Stimulated activated memory B cell treated with anti-CD40 and anti-IgM and Interleukin-4, amounts not matched to agents 10 μg/mL and 1 μg/mL and 100 μg/mL, for 72 hours (primary cell): ENCODE measurements at regions not wholly inside any gene's neighbourhood (a gene's known extent, or its start where the extent isn't known, plus 50 kb on each side); places are given as distances from the start of the nearest gene placed in this dataset.
"Not testable (repeated sequence)": the region's sequence is repeated elsewhere in the genome, so short reads cannot be mapped to it uniquely, and the experiment has no call there.

Source experiments
- ATAC-seq: fragments of 150-1000 bp; cut with Tn5 transposase; 2 replicates; pipeline ENCODE4 v1.10.0; 2021
- H3K27ac Mint-ChIP-seq: one replicate; pipeline ENCODE4 v1.8.0; 2022; ENCODE audit warnings: mild to moderate bottlenecking, mixed read lengths
- H3K27me3 Mint-ChIP-seq: one replicate; pipeline ENCODE4 v1.8.0; 2022; ENCODE audit warnings: mixed read lengths
- H3K36me3 Mint-ChIP-seq: one replicate; pipeline ENCODE4 v1.8.0; 2022; ENCODE audit warnings: mixed read lengths
- H3K4me1 Mint-ChIP-seq: one replicate; pipeline ENCODE4 v1.8.0; 2022; ENCODE audit warnings: mixed read lengths
- H3K4me3 Mint-ChIP-seq: one replicate; pipeline ENCODE4 v1.8.0; 2022; ENCODE audit warnings: mild to moderate bottlenecking, moderate library complexity, mixed read lengths
- H3K9me3 Mint-ChIP-seq: one replicate; pipeline ENCODE4 v1.8.0; 2022; ENCODE audit warnings: mixed read lengths

DNA sequence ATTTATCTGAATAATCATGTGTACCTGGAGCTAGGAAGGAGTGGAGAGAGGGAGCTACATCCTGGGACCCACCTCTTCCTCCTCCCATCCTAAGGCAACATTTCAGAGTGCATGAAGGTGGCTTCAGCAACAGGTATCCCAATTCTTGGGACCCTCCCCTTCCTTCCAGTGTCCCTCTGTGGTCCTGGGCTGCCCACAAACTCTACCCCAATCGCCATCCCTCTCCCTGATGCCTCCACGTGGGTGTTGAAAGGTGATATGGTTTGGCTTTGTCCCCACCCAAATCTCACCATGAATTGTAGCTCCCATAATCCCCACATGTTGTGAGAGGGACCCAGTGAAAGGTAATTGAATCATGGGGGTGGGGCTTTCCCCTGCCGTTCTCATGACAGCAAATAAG, 121.4 kb downstream of the MED10 start:
- H3K9me3 Mint-ChIP-seq = peaks cover 13% of the 10 kb centered on the region
- H3K4me3 Mint-ChIP-seq = no peak overlapping the region
- H3K36me3 Mint-ChIP-seq = peaks cover 18% of the 10 kb centered on the region
- no peaks in the 10 kb centered on the region for H3K4me1 Mint-ChIP-seq
- ATAC-seq = no peak
- H3K27ac Mint-ChIP-seq = no peak overlapping the region
- no peaks in the 10 kb centered on the region for H3K27me3 Mint-ChIP-seq

DNA sequence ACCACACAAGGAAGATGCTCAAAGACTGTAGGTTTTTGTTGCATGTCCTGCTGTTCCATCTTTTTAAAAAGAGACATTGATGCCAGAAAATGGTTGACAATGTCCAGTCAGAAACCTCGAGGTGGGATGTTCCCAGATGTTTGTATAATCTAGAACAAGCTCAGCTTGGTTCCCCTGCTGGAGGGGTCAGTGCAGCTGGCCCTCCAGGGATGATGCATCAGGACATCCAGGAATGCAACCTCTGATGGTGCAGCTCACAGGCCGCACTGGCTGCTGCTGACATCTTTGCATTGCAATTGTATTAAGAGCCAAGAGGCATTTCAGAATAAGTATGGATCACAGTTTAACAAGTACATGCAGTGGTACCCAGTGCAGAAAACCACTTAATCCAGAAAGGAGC, 122.4 kb downstream of the MED10 start:
- H3K27me3 Mint-ChIP-seq = no peaks in the 10 kb centered on the region
- no peak overlapping the region for H3K27ac Mint-ChIP-seq
- H3K9me3 Mint-ChIP-seq = peaks cover 13% of the 10 kb centered on the region
- H3K4me3 Mint-ChIP-seq = no peak overlapping the region
- H3K36me3 Mint-ChIP-seq = peaks cover 18% of the 10 kb centered on the region
- H3K4me1 Mint-ChIP-seq = no peaks in the 10 kb centered on the region
- ATAC-seq = no peak

DNA sequence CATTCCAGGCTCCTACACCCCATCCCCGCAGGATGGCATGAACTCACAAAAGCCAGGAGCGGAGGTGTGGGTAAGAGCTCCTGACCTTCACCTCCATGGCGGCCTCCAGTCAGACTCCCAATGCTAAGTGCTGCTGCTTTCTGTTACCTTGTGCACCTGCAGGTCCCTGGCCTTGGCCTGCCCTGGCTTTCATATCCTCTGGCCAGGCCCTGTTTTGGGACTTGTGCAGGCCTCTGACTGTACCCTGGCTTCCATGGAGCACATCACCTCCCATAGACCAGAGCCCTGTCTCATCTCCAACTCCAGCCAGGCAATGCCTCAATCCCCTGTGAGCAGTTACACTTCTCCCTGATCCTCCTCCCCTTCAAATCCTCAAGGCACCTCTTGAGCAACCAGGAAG, 124.5 kb downstream of the MED10 start:
- H3K27me3 Mint-ChIP-seq = no peaks in the 10 kb centered on the region
- no peak overlapping the region for H3K27ac Mint-ChIP-seq
- no peak overlapping the region for H3K4me3 Mint-ChIP-seq
- no peak for ATAC-seq
- no peaks in the 10 kb centered on the region for H3K4me1 Mint-ChIP-seq
- H3K9me3 Mint-ChIP-seq = peaks cover 9% of the 10 kb centered on the region
- peaks cover 10% of the 10 kb centered on the region for H3K36me3 Mint-ChIP-seq

DNA sequence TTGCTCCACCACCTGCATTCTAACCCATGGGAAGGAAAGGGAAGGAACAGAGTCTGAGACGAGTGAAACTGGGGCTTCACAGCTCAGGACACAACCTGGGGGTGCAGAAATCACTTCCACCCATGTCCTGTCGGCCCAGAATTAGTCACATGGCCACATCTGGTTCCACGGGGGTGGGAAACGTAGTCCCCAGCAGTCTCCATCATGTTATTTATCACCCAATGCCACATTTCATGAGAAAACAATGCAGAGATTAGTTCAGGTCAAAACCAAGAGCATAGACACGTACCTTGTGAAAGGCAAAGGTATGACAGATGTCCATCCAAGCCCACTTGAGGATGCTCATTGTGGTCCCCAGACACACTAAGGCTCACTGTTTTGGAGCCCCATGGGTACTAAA, 125.1 kb downstream of the MED10 start:
- H3K27ac Mint-ChIP-seq = no peak overlapping the region
- H3K4me1 Mint-ChIP-seq = no peaks in the 10 kb centered on the region
- H3K9me3 Mint-ChIP-seq = peaks cover 9% of the 10 kb centered on the region
- peaks cover 10% of the 10 kb centered on the region for H3K36me3 Mint-ChIP-seq
- no peak overlapping the region for H3K4me3 Mint-ChIP-seq
- ATAC-seq = no peak
- H3K27me3 Mint-ChIP-seq = no peaks in the 10 kb centered on the region

DNA sequence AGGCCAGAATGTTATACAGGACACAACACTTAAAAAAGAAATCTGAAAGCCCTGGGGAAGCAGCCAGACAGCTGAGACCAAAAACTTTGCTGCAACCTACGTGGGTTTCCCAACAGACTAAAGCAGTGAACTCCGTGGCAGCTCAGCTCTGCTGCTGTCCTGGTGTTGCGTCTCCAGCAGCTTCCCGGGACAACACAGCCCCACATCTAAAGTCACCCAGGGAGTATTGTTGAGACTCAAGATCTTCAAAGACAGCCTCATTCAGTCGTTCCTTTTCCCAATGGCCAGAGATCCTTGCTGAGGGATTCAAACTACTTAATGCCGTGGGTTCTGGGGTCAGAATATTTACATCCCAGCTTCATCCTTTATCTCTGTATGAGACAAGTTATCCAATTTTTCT, 125.8 kb downstream of the MED10 start:
- no peaks in the 10 kb centered on the region for H3K4me1 Mint-ChIP-seq
- H3K27me3 Mint-ChIP-seq = no peaks in the 10 kb centered on the region
- peaks cover 8% of the 10 kb centered on the region for H3K9me3 Mint-ChIP-seq
- no peak overlapping the region for H3K4me3 Mint-ChIP-seq
- peaks cover 7% of the 10 kb centered on the region for H3K36me3 Mint-ChIP-seq
- ATAC-seq = no peak
- H3K27ac Mint-ChIP-seq = no peak overlapping the region

DNA sequence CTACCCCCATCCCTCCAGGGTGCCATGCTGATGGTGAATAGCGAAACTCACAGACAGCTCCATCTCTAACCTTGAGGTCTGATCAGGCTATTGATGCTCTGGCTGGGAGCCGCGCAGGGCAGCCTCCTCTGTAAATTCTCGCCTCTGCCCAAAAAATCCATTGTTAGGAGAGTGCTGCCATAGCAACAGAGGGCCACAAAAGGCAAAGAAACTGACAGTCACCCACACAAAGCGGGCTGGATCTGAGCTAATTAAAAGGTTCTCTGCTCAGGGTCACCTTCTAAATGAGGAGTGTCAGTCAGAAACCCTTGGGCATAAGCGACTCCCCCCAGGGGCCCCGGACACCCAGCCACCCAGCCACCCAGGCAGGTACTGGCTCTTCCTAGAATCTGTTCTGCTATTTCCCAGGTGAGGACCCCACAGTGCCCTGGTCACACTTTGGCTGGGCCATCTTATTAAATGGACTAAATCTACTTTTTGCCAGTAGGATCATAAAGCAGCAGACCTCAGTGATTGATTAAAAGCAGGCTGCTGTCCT, 126.7 kb downstream of the MED10 start:
- no peak overlapping the region for H3K4me3 Mint-ChIP-seq

DNA sequence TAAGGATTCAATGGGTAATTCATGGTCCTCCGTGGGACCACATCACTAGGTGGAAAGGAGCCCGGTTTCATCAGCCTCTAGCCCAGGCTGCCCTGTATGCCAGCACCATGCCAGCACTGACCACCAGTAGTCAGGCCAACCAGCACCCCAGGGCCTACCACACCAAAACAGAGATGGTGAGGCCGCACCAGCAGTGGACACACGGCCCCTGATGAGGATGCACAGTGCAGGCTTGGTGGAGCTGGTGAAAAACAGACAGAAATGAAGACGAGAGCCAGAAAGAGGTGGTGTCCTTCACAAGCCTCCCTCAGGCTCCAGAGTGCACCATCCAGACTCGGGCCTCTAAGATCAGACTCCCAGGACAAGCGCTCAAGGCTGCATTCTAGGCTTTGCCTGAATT, 128.2 kb downstream of the MED10 start:
- Mint-ChIP-seq H3K4me1 (peaks cover 13% of the 10 kb centered on the region), H3K27ac (no peak overlapping the region), H3K36me3 (no peaks in the 10 kb centered on the region), H3K27me3 (no peaks in the 10 kb centered on the region), H3K9me3 (no peaks in the 10 kb centered on the region), H3K4me3 (no peak overlapping the region)
- no peak for ATAC-seq

More for the DNA sequence above, 126.7 kb downstream of the MED10 start:
- H3K27ac Mint-ChIP-seq = no peak overlapping the region
- no peak for ATAC-seq
- no peaks in the 10 kb centered on the region for H3K36me3 Mint-ChIP-seq
- no peaks in the 10 kb centered on the region for H3K9me3 Mint-ChIP-seq
- peaks cover 8% of the 10 kb centered on the region for H3K4me1 Mint-ChIP-seq
- H3K27me3 Mint-ChIP-seq = no peaks in the 10 kb centered on the region

DNA sequence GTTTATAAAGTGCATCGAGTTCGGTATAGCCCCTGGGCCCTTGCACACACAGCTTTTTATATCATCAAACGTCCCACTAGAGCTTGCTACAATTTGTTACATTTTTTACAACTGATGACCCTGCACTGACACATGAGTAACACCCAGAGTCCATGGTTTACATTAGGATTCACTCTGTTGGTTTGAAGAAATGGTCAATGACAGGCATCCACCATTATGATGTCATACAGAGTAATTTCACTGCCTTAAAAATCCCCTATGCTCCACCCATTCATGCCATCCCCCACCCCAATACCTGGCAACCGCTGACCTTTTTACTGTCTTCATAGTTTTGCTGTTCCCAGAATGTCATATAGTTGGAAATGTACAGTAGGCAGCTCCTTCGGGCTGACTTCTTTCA, 130.2 kb downstream of the MED10 start:
- Mint-ChIP-seq H3K36me3 (no peaks in the 10 kb centered on the region), H3K27ac (no peak overlapping the region), H3K4me3 (no peak overlapping the region), H3K9me3 (no peaks in the 10 kb centered on the region), H3K27me3 (no peaks in the 10 kb centered on the region), H3K4me1 (peaks cover 13% of the 10 kb centered on the region)
- no peak for ATAC-seq

DNA sequence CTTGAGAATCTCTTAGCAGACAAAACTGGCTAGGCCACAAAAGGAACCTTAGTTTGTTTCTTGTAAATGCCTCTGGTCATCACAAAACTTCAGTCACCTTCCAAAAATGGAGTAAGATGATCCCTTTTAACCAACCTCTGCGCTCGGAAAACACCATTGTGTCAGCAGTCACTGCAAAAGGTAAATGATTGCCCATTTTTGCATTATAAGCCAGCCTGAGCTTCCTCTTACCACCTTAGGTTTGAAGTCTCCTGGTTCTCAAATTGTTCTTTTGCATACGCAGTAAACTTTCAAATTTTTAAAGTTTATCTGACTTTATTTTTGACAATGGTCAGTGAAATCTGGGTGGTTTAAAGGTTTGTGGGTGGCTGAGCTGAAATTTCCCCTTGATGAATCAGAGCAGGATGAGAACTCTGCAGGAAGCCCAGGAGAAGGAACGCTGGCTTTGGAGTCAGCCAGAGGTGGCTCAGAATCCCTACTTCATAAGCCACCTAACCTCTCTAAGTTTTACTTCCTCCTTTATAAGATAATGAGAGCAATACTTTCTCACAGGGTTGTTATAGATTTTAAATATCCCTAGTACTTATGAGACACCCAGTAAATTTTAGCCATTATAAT, 131.4 kb downstream of the MED10 start:
- no peaks in the 10 kb centered on the region for H3K9me3 Mint-ChIP-seq
- H3K27ac Mint-ChIP-seq = no peak overlapping the region
- no peaks in the 10 kb centered on the region for H3K27me3 Mint-ChIP-seq
- H3K4me3 Mint-ChIP-seq = no peak overlapping the region
- H3K36me3 Mint-ChIP-seq = no peaks in the 10 kb centered on the region
- peak; percentile 46 for ATAC-seq
- H3K4me1 Mint-ChIP-seq = peaks cover 13% of the 10 kb centered on the region

DNA sequence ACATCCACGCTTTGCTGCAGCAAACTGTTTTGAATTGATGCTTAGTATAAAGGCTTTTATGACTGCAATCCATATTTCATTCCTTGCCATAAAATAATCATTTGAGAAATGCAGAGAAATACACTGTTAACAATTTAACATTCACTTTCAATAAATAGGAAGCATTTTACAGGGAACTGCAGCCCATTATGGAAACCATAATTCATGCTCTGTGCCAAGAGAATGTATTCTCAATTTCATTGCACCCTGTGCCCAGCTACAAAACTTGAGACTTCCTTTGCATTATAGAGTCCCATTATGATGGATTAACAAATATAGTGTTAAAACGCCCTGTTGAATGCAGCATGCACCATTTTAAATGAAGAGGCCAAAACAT, 134.0 kb downstream of the MED10 start:
- Mint-ChIP-seq H3K36me3 (no peaks in the 10 kb centered on the region), H3K27me3 (no peaks in the 10 kb centered on the region), H3K4me3 (no peak overlapping the region), H3K9me3 (peaks cover 5% of the 10 kb centered on the region), H3K4me1 (peaks cover 13% of the 10 kb centered on the region), H3K27ac (no peak overlapping the region)
- no peak for ATAC-seq

DNA sequence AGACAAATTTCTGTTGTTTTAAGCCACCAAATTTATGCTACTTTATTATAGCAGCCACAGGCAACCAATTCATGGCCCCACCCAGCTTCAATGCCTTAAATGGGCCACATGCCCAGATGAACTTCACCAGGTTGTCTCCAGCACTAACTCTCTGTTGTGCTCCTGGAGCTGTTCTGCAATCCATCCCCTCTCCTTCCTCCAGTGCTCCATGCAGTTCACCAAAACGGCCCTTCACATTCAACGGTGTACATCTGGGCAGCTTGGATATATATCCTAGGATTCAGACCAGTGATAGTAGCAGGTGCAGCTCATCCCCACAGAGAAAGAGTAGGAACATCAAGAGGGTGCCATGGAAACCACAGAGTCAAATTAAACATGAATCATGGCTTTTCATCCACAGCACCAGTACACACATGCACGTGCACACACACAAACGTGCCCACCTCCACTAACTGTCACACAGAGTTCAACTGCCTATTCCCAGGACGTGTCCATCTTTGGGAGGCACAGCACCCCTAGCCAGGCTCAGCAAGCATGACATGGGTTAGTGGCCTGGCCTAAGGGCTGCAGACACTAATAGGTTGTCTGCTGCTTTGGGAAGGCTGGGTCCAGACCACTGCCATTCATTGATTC, 134.5 kb downstream of the MED10 start:
- H3K4me3 Mint-ChIP-seq = no peak overlapping the region
- H3K27ac Mint-ChIP-seq = no peak overlapping the region
- ATAC-seq = no peak
- H3K27me3 Mint-ChIP-seq = no peaks in the 10 kb centered on the region
- peaks cover 9% of the 10 kb centered on the region for H3K9me3 Mint-ChIP-seq
- no peaks in the 10 kb centered on the region for H3K36me3 Mint-ChIP-seq
- H3K4me1 Mint-ChIP-seq = peaks cover 13% of the 10 kb centered on the region

DNA sequence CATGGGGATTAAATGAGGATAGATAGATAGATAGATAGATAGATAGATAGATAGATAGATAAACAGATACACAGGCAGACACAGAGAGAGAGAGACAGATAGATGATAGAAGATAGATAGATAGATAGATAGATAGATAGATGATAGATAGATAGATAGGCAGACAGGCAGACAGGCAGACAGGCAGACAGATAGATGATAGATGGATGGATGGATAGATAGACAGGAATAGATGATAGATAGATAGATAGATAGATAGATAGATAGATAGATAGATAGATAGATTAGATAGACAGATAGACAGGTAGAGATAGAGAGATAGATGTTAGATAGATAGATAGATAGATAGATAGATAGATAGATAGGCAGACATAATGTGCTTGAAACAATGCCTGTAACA, 137.3 kb downstream of the MED10 start:
- ATAC-seq, H3K36me3 Mint-ChIP-seq, H3K27ac Mint-ChIP-seq: not testable (repeated sequence)

DNA sequence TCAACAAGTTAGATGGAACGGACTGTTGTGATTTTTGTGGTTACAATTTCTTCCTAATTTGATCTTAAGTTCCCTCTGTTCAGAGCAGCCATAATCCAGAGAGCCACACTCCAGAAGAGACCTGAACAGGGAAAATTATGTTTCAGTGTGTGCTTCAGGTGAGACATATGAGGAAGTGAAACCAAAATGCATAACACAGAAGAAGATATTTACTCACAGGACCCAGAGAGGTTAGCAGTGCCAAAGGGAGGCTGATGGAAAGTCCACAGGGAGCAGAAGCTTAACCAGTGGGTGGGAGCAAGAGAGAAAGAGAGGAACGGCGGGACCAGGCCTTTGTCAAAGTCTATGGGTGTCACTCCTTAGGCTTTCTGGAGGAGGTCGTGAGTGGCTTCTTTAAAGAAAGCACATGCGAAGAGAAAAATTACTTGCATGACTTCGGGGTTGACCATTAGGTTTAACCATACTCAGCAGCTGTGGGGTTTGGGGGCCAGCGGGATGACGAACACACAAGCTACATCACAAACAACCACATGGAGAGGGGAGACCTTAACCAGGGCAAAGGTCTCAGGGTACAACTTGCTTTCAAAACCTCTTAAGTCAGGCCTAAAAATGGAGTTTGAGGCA, 141.4 kb downstream of the MED10 start:
- H3K9me3 Mint-ChIP-seq = peaks cover 18% of the 10 kb centered on the region
- peaks cover 12% of the 10 kb centered on the region for H3K4me1 Mint-ChIP-seq
- H3K4me3 Mint-ChIP-seq = no peak overlapping the region
- peaks cover 12% of the 10 kb centered on the region for H3K36me3 Mint-ChIP-seq
- ATAC-seq = no peak
- no peak overlapping the region for H3K27ac Mint-ChIP-seq
- H3K27me3 Mint-ChIP-seq = peaks cover 12% of the 10 kb centered on the region

More for the DNA sequence above, 137.3 kb downstream of the MED10 start:
- H3K27me3 Mint-ChIP-seq, H3K4me3 Mint-ChIP-seq: not testable (repeated sequence)
- Mint-ChIP-seq H3K9me3 (peaks cover 14% of the 10 kb centered on the region), H3K4me1 (peaks cover 17% of the 10 kb centered on the region)

DNA sequence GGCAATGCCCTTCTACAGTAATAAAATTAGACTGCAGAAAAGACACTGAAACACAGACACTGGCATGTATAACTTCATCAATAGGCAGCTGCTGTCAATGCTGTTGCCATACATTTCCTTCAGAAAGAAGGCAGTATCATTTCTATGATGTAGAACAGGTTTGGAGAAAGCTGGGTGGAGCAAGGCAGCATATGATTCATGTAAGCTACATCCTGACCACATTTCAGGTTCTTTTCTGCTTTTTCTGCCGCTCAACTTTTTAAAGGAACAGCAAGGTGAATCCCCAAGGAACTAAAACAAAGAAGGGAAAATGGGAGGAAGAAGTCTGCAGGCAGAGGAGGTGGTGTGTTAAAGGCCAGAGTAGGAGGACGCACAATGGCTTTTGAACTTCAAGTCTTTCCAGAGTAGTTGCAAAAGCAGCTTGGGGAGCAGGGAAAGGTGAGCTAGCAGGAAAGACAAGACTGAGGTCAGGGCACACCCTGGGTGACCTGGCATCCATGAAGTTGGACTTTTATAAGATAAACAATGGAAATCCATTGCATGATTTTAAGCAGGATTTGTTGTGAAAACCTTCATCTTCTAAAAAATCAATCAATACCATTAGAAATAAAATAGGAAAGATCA, 142.1 kb downstream of the MED10 start:
- peaks cover 12% of the 10 kb centered on the region for H3K36me3 Mint-ChIP-seq
- peaks cover 15% of the 10 kb centered on the region for H3K27me3 Mint-ChIP-seq
- H3K4me1 Mint-ChIP-seq = peaks cover 12% of the 10 kb centered on the region
- H3K27ac Mint-ChIP-seq = no peak overlapping the region
- peaks cover 18% of the 10 kb centered on the region for H3K9me3 Mint-ChIP-seq
- ATAC-seq = no peak
- H3K4me3 Mint-ChIP-seq = no peak overlapping the region

DNA sequence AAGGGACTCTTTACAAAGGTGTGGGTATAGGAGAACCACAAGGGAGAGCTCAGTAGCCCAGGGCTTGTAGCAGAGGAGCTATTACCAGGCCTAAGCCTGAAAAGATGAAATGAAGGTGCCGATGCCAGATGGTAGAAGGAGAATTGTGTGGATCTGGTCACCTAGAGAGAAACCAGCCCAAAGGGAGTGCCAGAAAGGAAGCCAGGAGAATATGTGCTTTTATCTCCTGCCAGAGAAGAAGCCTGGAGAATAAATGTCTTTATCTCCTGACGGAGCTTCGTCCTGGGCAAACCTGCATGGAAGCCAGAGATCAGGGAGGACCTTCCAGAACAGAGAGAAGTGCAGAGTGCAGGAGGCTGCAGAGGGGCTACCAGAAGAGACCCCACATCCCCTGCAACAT, 142.6 kb downstream of the MED10 start:
- Mint-ChIP-seq H3K27ac (no peak overlapping the region), H3K9me3 (peaks cover 13% of the 10 kb centered on the region), H3K27me3 (peaks cover 19% of the 10 kb centered on the region), H3K4me3 (no peak overlapping the region), H3K4me1 (peaks cover 12% of the 10 kb centered on the region), H3K36me3 (peaks cover 12% of the 10 kb centered on the region)
- ATAC-seq = no peak
